HepG2 (cell line): ENCODE measurements at regions not wholly inside any gene's neighbourhood (a gene's known extent, or its start where the extent isn't known, plus 50 kb on each side); places are given as distances from the start of the nearest gene placed in this dataset.

Experiments
- ATF7 ChIP-seq, 2 experiments: fragments of 450-650 bp in 1 of 2; sonication (generic) in 1 of 2; formaldehyde crosslinking in 1 of 2; IDR thresholded peaks; 2 replicates each; pipeline versions ENCODE4 v1.4.0 to v1.6.1; 2016 to 2020; ENCODE audit warnings: antibody characterized with exemption in 1 of 2, mild to moderate bottlenecking in 1 of 2, missing genetic modification reagents in 1 of 2
- HOXD1 ChIP-seq: sonication (generic); formaldehyde crosslinking; IDR thresholded peaks from 2 replicates; pipeline ENCODE4 v1.5.0; 2020; ENCODE audit warnings: missing genetic modification reagents
- KLF11 ChIP-seq: IDR thresholded peaks from 2 replicates; pipeline ENCODE4 v1.6.1; 2016; ENCODE audit warnings: missing compliant biosample characterization
- NFE2L1 ChIP-seq: sonication (generic); formaldehyde crosslinking; IDR thresholded peaks from 2 replicates; pipeline ENCODE4 v1.4.0; 2020; ENCODE audit warnings: missing genetic modification reagents, mild to moderate bottlenecking, borderline replicate concordance
- POGZ ChIP-seq: sonication (generic); formaldehyde crosslinking; IDR thresholded peaks from 2 replicates; pipeline ENCODE4 v1.4.0; 2020; ENCODE audit warnings: mild to moderate bottlenecking, missing genetic modification reagents
- ZBTB3 ChIP-seq: sonication (generic); formaldehyde crosslinking; IDR thresholded peaks from 2 replicates; pipeline ENCODE4 v1.4.0; 2020; ENCODE audit warnings: low read depth, mild to moderate bottlenecking, moderate library complexity, missing genetic modification reagents, borderline replicate concordance
- ZKSCAN1 ChIP-seq: fragments of 150-350 bp; IDR thresholded peaks from 2 replicates; pipeline ENCODE4 v1.6.1; 2014; ENCODE audit warnings: low read length
- ZNF331 ChIP-seq: sonication (generic); formaldehyde crosslinking; IDR thresholded peaks from 2 replicates; pipeline ENCODE4 v1.4.0; 2020; ENCODE audit warnings: missing genetic modification reagents
- ZSCAN12 ChIP-seq: sonication (generic); formaldehyde crosslinking; IDR thresholded peaks from 2 replicates; pipeline ENCODE4 v1.9.0; 2021; ENCODE audit warnings: mild to moderate bottlenecking, missing genetic modification reagents
- TF ChIP-seq, protein P1 (sequence below): sonication (generic); formaldehyde crosslinking; IDR thresholded peaks from 2 replicates; pipeline ENCODE4; 2020; ENCODE audit warnings: missing genetic modification reagents, mild to moderate bottlenecking, borderline replicate concordance
- TF ChIP-seq, protein P2 (sequence below): IDR thresholded peaks from 2 replicates; pipeline ENCODE4 v1.4.0; 2020; ENCODE audit warnings: mild to moderate bottlenecking, missing genetic modification reagents
- TF ChIP-seq, protein P3 (sequence below): IDR thresholded peaks from 2 replicates; pipeline ENCODE4 v1.6.1; 2016; ENCODE audit warnings: missing compliant biosample characterization, missing genetic modification reagents, borderline replicate concordance
- TF ChIP-seq, protein P4 (sequence below): sonication (generic); formaldehyde crosslinking; IDR thresholded peaks from 2 replicates; pipeline ENCODE4 v1.5.0; 2020; ENCODE audit warnings: missing genetic modification reagents
- TF ChIP-seq, protein P5 (sequence below): sonication (generic); formaldehyde crosslinking; conservative IDR thresholded peaks from 2 replicates; pipeline ENCODE4 v1.5.0; 2020; ENCODE audit warnings: missing genetic modification reagents
- TF ChIP-seq, protein P6 (sequence below): sonication (generic); formaldehyde crosslinking; IDR thresholded peaks from 2 replicates; pipeline ENCODE4 v1.8.0; 2022; ENCODE audit warnings: mild to moderate bottlenecking, missing genetic modification reagents

DNA sequence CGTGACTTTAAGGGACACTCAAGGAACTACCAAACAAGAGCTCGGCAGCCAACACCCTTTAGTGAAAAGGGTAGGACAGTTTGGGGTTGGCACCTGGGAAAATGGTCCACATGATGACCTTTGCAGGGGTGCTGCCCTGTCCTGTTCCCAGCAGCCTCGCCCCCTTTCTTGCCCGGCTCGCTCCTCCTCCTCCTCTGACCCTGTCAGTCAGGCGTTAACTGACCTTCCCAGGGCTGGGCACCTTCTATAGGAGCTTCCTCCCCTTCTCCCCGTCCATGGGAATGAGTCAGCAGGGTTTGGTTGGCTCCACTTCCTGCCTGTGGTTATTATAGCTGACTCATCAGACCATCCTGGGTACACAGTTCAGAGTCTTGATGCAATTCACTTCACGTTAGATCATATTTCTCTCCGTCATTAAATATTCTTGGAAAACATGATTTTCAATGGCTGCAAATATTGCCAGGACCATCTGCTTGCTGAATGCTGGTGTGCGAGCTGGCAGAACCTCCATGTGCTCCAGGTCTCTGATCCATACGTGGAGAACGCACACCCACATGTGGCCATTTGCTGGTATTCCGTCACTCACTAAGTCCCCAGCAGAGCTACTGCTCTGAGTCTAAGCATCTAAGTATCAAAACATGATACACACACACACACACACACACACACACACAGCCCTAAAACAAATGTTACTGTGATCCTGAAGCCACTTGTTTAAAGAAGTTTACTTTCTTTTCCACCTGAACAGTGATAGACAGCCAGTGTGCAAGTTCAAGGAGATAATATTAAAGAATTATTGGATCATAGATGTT is 185.0 kb downstream of the ANAPC1 start (continued):
- TF ChIP-seq, protein P1, sequence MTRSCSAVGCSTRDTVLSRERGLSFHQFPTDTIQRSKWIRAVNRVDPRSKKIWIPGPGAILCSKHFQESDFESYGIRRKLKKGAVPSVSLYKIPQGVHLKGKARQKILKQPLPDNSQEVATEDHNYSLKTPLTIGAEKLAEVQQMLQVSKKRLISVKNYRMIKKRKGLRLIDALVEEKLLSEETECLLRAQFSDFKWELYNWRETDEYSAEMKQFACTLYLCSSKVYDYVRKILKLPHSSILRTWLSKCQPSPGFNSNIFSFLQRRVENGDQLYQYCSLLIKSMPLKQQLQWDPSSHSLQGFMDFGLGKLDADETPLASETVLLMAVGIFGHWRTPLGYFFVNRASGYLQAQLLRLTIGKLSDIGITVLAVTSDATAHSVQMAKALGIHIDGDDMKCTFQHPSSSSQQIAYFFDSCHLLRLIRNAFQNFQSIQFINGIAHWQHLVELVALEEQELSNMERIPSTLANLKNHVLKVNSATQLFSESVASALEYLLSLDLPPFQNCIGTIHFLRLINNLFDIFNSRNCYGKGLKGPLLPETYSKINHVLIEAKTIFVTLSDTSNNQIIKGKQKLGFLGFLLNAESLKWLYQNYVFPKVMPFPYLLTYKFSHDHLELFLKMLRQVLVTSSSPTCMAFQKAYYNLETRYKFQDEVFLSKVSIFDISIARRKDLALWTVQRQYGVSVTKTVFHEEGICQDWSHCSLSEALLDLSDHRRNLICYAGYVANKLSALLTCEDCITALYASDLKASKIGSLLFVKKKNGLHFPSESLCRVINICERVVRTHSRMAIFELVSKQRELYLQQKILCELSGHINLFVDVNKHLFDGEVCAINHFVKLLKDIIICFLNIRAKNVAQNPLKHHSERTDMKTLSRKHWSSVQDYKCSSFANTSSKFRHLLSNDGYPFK: peak; percentile 56; the same call in 1 of the 2 replicates
- TF ChIP-seq ZNF331 (CRISPR knock-in tag) (peak; percentile 93), NFE2L1 (CRISPR knock-in tag) (peak; percentile 92; the same call in 1 of the 2 replicates), HOXD1 (CRISPR knock-in tag) (no peak), ZSCAN12 (CRISPR knock-in tag) (no peak), ZBTB3 (no peak), KLF11 (no peak), ZKSCAN1 (no peak), POGZ (CRISPR knock-in tag) (peak; percentile 80), ATF7 (IDR thresholded peaks at IDR 0.05) (no peak), ATF7 (CRISPR knock-in tag; IDR thresholded peaks at IDR 0.05) (no peak)
- TF ChIP-seq, protein P2, sequence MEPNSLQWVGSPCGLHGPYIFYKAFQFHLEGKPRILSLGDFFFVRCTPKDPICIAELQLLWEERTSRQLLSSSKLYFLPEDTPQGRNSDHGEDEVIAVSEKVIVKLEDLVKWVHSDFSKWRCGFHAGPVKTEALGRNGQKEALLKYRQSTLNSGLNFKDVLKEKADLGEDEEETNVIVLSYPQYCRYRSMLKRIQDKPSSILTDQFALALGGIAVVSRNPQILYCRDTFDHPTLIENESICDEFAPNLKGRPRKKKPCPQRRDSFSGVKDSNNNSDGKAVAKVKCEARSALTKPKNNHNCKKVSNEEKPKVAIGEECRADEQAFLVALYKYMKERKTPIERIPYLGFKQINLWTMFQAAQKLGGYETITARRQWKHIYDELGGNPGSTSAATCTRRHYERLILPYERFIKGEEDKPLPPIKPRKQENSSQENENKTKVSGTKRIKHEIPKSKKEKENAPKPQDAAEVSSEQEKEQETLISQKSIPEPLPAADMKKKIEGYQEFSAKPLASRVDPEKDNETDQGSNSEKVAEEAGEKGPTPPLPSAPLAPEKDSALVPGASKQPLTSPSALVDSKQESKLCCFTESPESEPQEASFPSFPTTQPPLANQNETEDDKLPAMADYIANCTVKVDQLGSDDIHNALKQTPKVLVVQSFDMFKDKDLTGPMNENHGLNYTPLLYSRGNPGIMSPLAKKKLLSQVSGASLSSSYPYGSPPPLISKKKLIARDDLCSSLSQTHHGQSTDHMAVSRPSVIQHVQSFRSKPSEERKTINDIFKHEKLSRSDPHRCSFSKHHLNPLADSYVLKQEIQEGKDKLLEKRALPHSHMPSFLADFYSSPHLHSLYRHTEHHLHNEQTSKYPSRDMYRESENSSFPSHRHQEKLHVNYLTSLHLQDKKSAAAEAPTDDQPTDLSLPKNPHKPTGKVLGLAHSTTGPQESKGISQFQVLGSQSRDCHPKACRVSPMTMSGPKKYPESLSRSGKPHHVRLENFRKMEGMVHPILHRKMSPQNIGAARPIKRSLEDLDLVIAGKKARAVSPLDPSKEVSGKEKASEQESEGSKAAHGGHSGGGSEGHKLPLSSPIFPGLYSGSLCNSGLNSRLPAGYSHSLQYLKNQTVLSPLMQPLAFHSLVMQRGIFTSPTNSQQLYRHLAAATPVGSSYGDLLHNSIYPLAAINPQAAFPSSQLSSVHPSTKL (CRISPR knock-in tag): peak; percentile 90
- TF ChIP-seq, protein P3, sequence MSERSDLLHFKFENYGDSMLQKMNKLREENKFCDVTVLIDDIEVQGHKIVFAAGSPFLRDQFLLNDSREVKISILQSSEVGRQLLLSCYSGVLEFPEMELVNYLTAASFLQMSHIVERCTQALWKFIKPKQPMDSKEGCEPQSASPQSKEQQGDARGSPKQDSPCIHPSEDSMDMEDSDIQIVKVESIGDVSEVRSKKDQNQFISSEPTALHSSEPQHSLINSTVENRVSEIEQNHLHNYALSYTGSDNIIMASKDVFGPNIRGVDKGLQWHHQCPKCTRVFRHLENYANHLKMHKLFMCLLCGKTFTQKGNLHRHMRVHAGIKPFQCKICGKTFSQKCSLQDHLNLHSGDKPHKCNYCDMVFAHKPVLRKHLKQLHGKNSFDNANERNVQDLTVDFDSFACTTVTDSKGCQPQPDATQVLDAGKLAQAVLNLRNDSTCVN (CRISPR knock-in tag): peak; percentile 71; the same call in 1 of the 2 replicates
- TF ChIP-seq, protein P4, sequence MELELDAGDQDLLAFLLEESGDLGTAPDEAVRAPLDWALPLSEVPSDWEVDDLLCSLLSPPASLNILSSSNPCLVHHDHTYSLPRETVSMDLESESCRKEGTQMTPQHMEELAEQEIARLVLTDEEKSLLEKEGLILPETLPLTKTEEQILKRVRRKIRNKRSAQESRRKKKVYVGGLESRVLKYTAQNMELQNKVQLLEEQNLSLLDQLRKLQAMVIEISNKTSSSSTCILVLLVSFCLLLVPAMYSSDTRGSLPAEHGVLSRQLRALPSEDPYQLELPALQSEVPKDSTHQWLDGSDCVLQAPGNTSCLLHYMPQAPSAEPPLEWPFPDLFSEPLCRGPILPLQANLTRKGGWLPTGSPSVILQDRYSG (CRISPR knock-in tag): no peak
- TF ChIP-seq, protein P5, sequence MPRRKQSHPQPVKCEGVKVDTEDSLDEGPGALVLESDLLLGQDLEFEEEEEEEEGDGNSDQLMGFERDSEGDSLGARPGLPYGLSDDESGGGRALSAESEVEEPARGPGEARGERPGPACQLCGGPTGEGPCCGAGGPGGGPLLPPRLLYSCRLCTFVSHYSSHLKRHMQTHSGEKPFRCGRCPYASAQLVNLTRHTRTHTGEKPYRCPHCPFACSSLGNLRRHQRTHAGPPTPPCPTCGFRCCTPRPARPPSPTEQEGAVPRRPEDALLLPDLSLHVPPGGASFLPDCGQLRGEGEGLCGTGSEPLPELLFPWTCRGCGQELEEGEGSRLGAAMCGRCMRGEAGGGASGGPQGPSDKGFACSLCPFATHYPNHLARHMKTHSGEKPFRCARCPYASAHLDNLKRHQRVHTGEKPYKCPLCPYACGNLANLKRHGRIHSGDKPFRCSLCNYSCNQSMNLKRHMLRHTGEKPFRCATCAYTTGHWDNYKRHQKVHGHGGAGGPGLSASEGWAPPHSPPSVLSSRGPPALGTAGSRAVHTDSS (CRISPR knock-in tag): no peak
- TF ChIP-seq, protein P6, sequence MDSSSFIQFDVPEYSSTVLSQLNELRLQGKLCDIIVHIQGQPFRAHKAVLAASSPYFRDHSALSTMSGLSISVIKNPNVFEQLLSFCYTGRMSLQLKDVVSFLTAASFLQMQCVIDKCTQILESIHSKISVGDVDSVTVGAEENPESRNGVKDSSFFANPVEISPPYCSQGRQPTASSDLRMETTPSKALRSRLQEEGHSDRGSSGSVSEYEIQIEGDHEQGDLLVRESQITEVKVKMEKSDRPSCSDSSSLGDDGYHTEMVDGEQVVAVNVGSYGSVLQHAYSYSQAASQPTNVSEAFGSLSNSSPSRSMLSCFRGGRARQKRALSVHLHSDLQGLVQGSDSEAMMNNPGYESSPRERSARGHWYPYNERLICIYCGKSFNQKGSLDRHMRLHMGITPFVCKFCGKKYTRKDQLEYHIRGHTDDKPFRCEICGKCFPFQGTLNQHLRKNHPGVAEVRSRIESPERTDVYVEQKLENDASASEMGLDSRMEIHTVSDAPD (CRISPR knock-in tag): peak; percentile 68; the same call in 1 of the 2 replicates
